ENCODE measurements at regions not wholly inside any gene's neighbourhood (a gene's known extent, or its start where the extent isn't known, plus 50 kb on each side); places are given as distances from the start of the nearest gene placed in this dataset.

GRCh38 chr6:14211562-14211942 is 94.0 kb downstream of the CD83 start:
- Histone ChIP-seq H3F3A (ENCODE audit: insufficient read depth, low read length) (no peaks in the 10 kb centered on the region), H3K27me3 (replicated peaks; ENCODE audit: insufficient read depth, low read length) (no peaks in the 10 kb centered on the region), H3K79me2 (ENCODE audit: low read length) (no peaks in the 10 kb centered on the region), H3K4me2 (ENCODE audit: low read depth, low read length) (peak overlapping the region; percentile 51), H2AFZ (ENCODE audit: low read length) (peak overlapping the region; percentile 78), H3K4me3 (ENCODE audit: low read length) (peak overlapping the region; percentile 72), H3K9ac (ENCODE audit: low read length) (peak overlapping the region; percentile 57; the same call in 1 of the 2 replicates), H4K20me1 (ENCODE audit: insufficient read depth, low read length) (no peaks in the 10 kb centered on the region), H3K4me1 (ENCODE audit: low read length) (0 out of 2 replicates have a peak, but pooled peaks cover 6% of the 10 kb centered on the region), H3K36me3 (replicated peaks; ENCODE audit: insufficient read depth, low read length) (no peaks in the 10 kb centered on the region), H3K9me2 (replicated peaks; ENCODE audit: insufficient read depth, low read length) (no peaks in the 10 kb centered on the region), H3K9me3 (replicated peaks; ENCODE audit: insufficient read depth, low read length) (no peaks in the 10 kb centered on the region), H3K27ac (ENCODE audit: low read length) (no peak overlapping the region; the same call in 1 of the 2 replicates)
- TF ChIP-seq EZH2 (optimal IDR thresholded peaks at IDR 0.05; ENCODE audit: low read depth, low read length) (no peak), EZH2phosphoT487 (IDR thresholded peaks at IDR 0.05; ENCODE audit: low read length) (no peak)
- DNase-seq, result no peak

- H3K36me3 ChIP-seq (replicated peaks; ENCODE audit: insufficient read depth, low read length), result no peaks in the 10 kb centered on the region
- no peak overlapping the region for H2AFZ ChIP-seq (ENCODE audit: low read length)
- no peak overlapping the region for H3K9ac ChIP-seq (ENCODE audit: low read length)
- H3K27ac ChIP-seq (ENCODE audit: low read length), result no peak overlapping the region
- H4K20me1 ChIP-seq (ENCODE audit: insufficient read depth, low read length), result no peaks in the 10 kb centered on the region
- no peaks in the 10 kb centered on the region for H3K9me2 ChIP-seq (replicated peaks; ENCODE audit: insufficient read depth, low read length)
- 0 out of 2 replicates have a peak, but pooled peaks cover 6% of the 10 kb centered on the region for H3K4me1 ChIP-seq (ENCODE audit: low read length)
- H3F3A ChIP-seq (ENCODE audit: insufficient read depth, low read length), result no peaks in the 10 kb centered on the region
- no peaks in the 10 kb centered on the region for H3K79me2 ChIP-seq (ENCODE audit: low read length)
- no peaks in the 10 kb centered on the region for H3K9me3 ChIP-seq (replicated peaks; ENCODE audit: insufficient read depth, low read length)
- H3K4me3 ChIP-seq (ENCODE audit: low read length), result no peak overlapping the region
- H3K4me2 ChIP-seq (ENCODE audit: low read depth, low read length), result peak overlapping the region; percentile 51; the same call in 1 of the 2 replicates
- DNase-seq, result no peak
- TF ChIP-seq EZH2phosphoT487 (IDR thresholded peaks at IDR 0.05; ENCODE audit: low read length), result no peak
- TF ChIP-seq CTCF (IDR thresholded peaks at IDR 0.05; ENCODE audit: low read length), result no peak
- no peak for TF ChIP-seq EZH2 (optimal IDR thresholded peaks at IDR 0.05; ENCODE audit: low read depth, low read length)
- H3K27me3 ChIP-seq (replicated peaks; ENCODE audit: insufficient read depth, low read length), result no peaks in the 10 kb centered on the region
Measured at GRCh38 chr6:14212020-14212419, 94.4 kb downstream of the CD83 start.

- no peaks in the 10 kb centered on the region for H3K27me3 ChIP-seq (replicated peaks; ENCODE audit: insufficient read depth, low read length)
- H3K27ac ChIP-seq (ENCODE audit: low read length), result no peak overlapping the region
- H3K9me2 ChIP-seq (replicated peaks; ENCODE audit: insufficient read depth, low read length), result no peaks in the 10 kb centered on the region
- TF ChIP-seq EZH2phosphoT487 (IDR thresholded peaks at IDR 0.05; ENCODE audit: low read length) (no peak), EZH2 (optimal IDR thresholded peaks at IDR 0.05; ENCODE audit: low read depth, low read length) (no peak), CTCF (IDR thresholded peaks at IDR 0.05; ENCODE audit: low read length) (no peak)
- no peak overlapping the region for H3K4me2 ChIP-seq (ENCODE audit: low read depth, low read length)
- no peak for DNase-seq
- H3K4me1 ChIP-seq (ENCODE audit: low read length), result 0 out of 2 replicates have a peak, but pooled peaks cover 6% of the 10 kb centered on the region
- no peaks in the 10 kb centered on the region for H3F3A ChIP-seq (ENCODE audit: insufficient read depth, low read length)
- no peak overlapping the region for H2AFZ ChIP-seq (ENCODE audit: low read length)
- H3K9me3 ChIP-seq (replicated peaks; ENCODE audit: insufficient read depth, low read length), result no peaks in the 10 kb centered on the region
- H4K20me1 ChIP-seq (ENCODE audit: insufficient read depth, low read length), result no peaks in the 10 kb centered on the region
- no peak overlapping the region for H3K9ac ChIP-seq (ENCODE audit: low read length)
- H3K79me2 ChIP-seq (ENCODE audit: low read length), result no peaks in the 10 kb centered on the region
- H3K4me3 ChIP-seq (ENCODE audit: low read length), result no peak overlapping the region
- no peaks in the 10 kb centered on the region for H3K36me3 ChIP-seq (replicated peaks; ENCODE audit: insufficient read depth, low read length)
Measured at GRCh38 chr6:14212632-14213031, 95.1 kb downstream of the CD83 start.

GRCh38 chr6:14216946-14217684 is 99.5 kb downstream of the CD83 start:
- H3K4me1 ChIP-seq (ENCODE audit: low read length), result no peaks in the 10 kb centered on the region
- DNase-seq, result no peak
- H3K27me3 ChIP-seq (replicated peaks; ENCODE audit: insufficient read depth, low read length), result no peaks in the 10 kb centered on the region
- no peaks in the 10 kb centered on the region for H3K79me2 ChIP-seq (ENCODE audit: low read length)
- no peaks in the 10 kb centered on the region for H3K9me3 ChIP-seq (replicated peaks; ENCODE audit: insufficient read depth, low read length)
- no peak overlapping the region for H2AFZ ChIP-seq (ENCODE audit: low read length)
- H3K36me3 ChIP-seq (replicated peaks; ENCODE audit: insufficient read depth, low read length), result no peaks in the 10 kb centered on the region
- H3K4me3 ChIP-seq (ENCODE audit: low read length), result no peak overlapping the region
- no peaks in the 10 kb centered on the region for H3F3A ChIP-seq (ENCODE audit: insufficient read depth, low read length)
- no peak overlapping the region for H3K9ac ChIP-seq (ENCODE audit: low read length)
- H3K27ac ChIP-seq (ENCODE audit: low read length), result no peak overlapping the region
- H4K20me1 ChIP-seq (ENCODE audit: insufficient read depth, low read length), result no peaks in the 10 kb centered on the region
- TF ChIP-seq EZH2 (optimal IDR thresholded peaks at IDR 0.05; ENCODE audit: low read depth, low read length), result no peak
- no peak for TF ChIP-seq CTCF (IDR thresholded peaks at IDR 0.05; ENCODE audit: low read length)
- TF ChIP-seq EZH2phosphoT487 (IDR thresholded peaks at IDR 0.05; ENCODE audit: low read length), result no peak
- H3K9me2 ChIP-seq (replicated peaks; ENCODE audit: insufficient read depth, low read length), result no peaks in the 10 kb centered on the region
- no peak overlapping the region for H3K4me2 ChIP-seq (ENCODE audit: low read depth, low read length)

All from MM.1S (cell line).